Skeletal muscle cell (primary cell): ENCODE measurements at regions not wholly inside any gene's neighbourhood (a gene's known extent, or its start where the extent isn't known, plus 50 kb on each side); places are given as distances from the start of the nearest gene placed in this dataset.
"Not testable (repeated sequence)": the region's sequence is repeated elsewhere in the genome, so short reads cannot be mapped to it uniquely, and the experiment has no call there.

Experiments
- DNase-seq: peaks from one replicate; pipeline ENCODE4 v3.0.0-alpha.2; 2010; ENCODE audit warnings: low read depth
- H3K4me3 ChIP-seq: 2 replicates; pipeline ENCODE4 v1.5.1; 2011; ENCODE audit warnings: low read depth, mild to moderate bottlenecking, control low read depth, low read length, moderate library complexity

DNA sequence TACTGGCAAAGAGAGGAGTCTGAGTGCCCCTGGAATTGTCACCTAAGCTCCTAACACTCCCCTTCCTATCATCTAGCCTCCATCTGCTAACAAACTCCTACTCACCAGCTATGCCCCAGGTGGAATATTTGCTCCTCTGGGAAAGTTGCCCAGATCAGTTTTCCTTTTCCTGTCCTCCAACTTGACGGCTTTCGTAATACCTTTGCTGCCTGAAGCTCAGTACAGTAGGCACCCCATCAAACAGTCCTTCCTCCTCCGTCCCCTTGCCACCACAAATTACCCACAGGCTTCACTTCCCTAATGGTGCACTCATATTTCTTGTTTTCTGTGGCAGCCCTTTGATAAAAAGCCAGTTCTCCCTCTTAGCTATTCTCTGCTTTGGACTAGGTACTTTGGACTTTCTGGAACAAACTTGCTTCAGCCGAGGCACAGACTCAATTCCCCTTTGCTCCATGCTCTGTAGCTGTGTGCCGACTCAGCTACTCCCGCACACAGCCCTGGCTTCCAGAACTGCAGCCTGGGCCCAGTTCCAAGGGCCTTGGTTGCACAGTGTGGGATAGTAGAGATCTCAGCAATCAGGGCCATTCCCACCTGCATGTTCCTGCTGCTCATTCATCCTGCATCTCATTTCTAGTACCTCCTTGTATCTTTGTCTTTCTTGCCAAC is 605.1 kb downstream of the BCOR start:
- DNase-seq: no peak
- H3K4me3 ChIP-seq: no peak overlapping the region

DNA sequence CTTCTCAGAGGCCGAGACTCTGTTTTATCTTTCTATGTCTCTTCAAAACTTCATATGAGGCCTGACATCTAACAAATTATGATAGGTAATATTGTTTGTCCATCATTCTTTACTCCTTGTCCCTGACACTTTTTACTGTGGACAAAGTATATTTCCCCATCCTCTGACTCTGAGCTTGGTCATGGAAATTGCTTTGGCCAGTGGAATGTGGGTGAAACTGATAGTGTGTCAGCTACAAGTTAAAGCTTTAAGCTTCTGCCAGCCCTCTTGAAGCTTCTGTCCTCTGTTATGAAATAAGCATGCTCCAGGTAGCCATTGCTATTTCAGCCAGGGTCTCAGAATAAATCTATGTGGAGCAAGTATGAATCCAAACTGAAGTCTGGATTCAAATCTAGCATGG is 604.6 kb downstream of the BCOR start:
- H3K4me3 ChIP-seq: no peak overlapping the region
- no peak for DNase-seq

DNA sequence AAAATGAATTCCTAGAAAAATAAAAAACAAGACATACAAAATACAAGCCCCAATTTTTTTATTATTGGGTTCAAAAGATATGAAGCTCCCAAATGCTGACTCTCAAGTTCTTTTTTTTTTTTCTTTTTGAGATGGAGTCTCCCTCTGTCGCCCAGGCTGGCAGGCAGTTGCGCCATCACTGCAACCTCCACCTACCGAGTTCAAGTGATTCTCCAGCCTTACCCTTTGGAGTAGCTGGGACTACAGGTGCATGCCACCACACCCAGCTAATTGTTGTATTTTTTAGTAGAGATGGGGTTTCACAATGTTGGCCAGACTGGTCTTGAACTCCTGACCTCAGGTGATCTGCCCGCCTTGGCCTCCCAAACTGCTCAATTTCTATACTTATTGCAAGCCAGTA is 600.6 kb downstream of the BCOR start:
- H3K4me3 ChIP-seq, DNase-seq: not testable (repeated sequence)

DNA sequence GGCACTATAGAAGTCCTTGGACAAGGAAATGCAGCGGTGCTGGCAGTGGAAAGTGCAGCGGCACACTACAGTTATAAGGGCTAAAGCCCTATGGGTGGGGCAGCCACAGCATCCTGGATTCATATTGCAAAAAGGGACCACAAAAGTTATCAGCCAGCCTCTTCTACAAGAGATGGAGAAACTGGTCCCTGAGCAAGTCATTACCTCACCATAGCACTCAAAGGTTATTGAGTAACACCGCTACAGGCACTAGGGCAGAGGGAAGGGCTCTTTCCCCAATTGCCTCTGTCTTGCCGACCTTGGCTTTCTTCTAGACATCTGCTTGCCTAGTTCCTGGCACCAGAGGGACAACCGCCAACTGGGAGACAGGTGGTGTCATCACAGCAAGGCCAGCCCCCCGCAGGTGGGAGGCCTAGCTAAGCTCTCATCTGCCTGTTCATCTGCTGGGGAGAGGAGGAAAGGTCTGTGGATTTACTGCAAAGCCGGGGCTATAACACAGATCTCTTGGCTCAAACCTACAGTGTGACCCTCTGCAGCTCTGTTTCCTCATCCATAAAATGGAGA is 600.0 kb downstream of the BCOR start:
- H3K4me3 ChIP-seq: no peak overlapping the region
- no peak for DNase-seq

DNA sequence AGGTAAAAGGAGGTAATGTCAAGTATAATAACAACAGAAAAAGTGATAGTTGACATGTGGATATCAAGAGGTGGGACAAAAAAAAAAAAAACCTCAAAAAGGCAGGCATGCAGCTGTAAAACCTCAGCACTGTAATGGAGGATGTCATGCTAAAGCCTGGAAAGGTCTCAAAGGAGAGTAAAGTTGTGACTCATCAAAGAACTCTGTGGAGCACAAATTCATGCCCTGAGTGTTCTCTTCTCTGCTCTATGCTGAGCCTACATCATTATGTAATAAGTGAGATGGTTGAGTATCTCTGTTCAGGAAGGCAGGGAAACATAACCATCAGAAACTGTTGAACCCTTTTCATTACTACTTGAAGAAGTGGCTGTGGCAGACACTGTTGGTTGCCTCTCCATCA is 597.8 kb downstream of the BCOR start:
- H3K4me3 ChIP-seq: no peak overlapping the region
- no peak for DNase-seq

DNA sequence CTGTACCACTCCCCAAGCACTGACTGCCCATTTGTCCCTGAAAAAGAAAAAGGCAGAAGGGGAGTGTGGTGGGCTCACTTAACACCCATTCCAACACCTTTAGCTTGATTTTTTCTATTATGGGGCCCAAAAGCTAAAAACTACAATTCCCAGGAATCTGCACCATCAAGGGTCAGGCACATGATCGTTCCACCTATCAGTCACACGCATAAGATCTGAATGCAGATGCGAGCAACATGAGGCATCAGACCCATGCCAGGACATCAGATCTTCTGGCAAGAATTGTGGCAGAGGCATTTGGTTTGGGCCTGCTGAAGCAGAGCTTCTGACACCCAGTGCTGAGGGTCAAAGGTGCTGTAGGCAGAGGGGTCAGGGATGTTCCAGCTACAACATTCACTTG is 595.9 kb downstream of the BCOR start:
- DNase-seq: no peak
- no peak overlapping the region for H3K4me3 ChIP-seq

DNA sequence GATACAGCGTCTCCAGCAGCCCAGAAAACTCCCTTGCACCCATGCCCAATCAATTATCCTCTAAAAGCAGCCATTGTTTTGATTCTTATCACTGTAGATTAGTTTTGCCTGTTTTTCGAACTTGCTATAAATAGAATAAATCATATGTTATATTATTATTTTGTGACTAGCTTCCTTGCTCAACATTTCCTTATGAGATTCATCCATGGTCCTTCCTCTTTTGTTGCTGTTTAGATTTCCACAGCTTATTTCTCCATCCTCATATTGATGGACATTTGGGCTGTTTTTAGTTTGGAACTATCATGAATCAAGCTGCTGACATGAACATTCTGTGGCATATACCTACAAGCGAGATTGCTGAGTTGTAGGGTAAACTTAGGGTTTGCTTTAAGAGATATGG is 595.3 kb downstream of the BCOR start:
- no peak for DNase-seq
- H3K4me3 ChIP-seq: no peak overlapping the region

DNA sequence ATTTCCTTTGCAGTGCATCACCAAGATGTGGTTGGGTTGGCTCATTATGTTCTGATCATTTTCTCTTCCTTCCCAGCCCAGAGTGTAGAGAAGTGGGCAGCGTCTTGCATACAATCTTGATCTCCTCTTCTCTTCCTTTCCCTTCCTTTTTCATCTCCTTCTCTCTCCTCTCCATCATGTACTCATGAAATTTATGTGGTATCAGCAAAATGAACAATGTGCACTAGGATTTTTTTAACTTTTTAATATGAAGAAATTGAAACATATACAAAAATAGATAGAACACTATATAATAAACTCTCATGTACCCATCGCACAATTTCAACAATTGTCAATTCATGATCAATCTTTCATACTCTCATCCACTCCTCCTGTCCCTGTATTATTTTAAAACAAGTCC is 593.5 kb downstream of the BCOR start:
- DNase-seq: no peak
- no peak overlapping the region for H3K4me3 ChIP-seq

DNA sequence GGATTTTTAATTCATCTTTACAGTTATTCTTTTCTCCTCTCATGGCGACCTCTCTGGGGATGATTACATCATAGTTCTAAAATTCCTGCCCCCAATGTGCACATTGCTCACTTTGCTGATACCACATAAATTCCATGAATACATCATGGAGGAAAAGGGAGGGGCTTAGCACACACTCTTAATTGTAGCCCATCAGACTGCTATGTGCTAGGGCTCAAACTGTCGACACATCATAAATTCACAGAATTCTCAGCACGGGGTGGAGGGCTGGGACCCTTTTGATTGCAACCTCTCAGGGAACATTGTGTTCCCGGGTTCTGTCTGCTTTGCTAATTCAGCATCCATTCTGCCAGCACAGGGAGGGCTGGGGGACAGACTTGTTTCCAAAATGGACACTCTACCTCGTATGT is 592.9 kb downstream of the BCOR start:
- no peak for DNase-seq
- no peak overlapping the region for H3K4me3 ChIP-seq

DNA sequence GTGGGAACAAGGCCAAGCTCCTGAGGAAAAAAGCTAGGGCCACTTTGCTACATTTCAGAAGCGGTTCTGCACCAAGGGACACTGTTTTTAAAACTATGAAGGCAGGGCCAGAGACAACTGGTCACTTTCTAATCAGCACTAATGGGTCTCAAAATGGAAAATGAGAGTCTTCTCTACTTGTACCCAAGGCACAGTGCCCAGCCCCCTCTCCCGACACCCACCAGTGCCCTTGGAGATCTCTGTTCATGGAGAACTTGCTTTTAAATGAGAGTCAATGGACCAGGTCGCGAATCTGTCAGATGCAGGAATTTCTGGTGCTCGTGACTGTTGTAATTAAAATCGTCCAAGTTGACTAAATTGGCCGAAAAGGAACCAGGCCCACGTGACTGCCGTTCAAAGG is 591.6 kb downstream of the BCOR start:
- H3K4me3 ChIP-seq: no peak overlapping the region
- no peak for DNase-seq

DNA sequence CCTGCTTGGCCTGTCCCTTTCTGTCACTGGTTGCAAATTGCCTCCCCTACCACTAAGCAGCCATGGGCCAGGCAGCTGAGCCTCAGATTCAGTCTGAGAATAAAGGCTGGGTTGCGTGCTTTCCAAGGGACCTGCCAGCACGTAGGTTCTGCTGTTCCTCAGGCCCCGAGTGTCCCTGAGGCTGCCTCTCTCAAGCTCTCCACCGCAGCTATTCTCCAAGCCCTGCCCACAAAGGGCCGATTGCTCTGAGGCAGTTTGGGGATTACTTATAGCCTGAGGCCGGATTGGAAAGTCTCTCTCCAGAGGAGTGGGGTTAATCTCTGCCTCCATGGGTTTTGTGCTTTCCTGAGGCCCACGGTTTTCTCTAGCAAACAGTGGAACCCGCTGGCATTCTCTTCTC is 590.7 kb downstream of the BCOR start:
- no peak for DNase-seq
- no peak overlapping the region for H3K4me3 ChIP-seq

DNA sequence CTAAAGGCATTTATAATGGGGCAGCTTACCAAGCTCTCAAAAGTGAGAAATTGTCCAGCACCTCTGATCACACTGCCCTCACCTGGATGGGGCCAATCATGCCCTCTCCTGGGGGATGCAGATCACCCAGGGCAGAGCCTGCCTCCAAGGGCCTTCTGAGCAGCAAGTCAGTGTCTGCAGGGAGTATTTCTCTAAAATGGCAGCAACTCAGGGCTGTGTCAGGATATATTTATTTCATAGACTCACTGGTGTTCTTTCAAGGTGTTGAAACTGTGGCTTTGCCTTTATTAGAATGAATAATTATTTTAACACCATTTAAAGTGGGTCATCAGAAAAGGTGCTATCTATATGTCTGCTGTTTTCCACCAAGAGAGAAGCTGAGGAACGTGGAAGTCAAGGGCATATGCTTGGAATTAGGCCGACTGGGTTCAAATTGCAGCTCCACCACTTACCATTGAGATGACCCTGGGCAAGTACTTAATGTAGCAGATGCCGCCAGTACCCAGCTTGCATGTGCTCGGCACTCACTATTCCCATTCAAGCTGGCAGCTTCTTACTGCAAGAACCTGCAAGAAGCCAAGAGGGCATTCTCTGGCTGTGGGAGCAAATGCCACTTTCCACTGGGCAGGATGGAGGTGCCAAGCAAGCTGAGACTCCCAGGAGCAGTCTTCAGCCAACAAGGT is 590.0 kb downstream of the BCOR start:
- no peak for DNase-seq
- H3K4me3 ChIP-seq: no peak overlapping the region

DNA sequence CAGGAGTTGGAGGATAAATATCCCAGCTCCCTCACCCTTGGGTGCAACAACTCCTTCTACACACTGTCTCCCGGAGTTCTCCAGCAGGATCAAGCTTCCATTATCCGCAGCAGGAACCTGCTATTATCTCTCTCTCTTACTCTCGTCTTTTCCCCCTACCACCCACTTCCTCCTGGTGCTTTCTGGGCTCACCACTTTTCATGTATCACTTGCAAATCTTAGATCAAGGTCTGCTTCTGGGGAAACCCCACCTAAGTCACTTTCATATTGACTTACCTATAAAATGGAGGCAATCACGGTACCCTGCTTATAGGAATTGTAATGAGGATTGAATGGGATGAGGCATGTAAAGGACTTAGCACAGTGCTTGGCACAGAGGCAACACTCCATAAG is 589.5 kb downstream of the BCOR start:
- H3K4me3 ChIP-seq: no peak overlapping the region
- DNase-seq: no peak

DNA sequence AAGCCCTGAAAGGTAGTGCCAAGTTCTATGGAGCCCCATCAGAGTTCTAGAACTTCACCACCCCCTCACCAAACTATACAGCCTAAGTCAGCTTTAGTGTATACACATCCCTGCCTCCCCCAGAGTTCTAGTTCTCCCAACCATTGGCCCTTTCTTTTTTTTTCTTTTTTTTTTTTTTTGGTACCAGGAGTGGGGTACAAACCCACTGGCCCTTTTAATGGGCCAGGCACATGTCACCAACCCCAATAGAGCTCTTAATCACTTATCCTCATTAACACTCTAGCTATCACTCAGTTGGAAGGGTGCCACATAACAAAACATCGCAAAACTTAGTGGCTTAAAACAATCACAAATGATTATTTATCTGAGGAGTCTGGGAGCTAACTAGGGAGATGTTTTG is 588.6 kb downstream of the BCOR start:
- no peak for DNase-seq
- H3K4me3 ChIP-seq: no peak overlapping the region

DNA sequence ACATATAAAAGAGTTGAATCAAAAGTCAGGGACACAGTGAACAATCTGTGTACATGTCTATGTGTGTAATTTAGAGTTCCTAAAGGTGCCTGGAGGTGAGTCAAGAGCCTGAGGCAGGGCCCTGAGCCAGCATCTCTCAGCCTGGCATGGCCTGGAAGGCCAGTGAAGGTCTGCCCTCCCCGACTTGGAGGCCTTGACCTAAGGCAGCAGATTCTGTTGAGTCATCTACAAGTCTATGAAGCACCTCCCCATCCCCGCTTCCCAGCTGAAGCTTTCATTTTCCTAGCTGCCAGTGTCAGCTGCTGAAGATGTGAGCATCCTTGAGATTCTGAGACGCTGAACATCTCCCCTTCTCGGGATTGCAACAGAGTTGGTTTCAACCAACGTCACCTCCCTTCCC is 583.9 kb downstream of the BCOR start:
- DNase-seq: no peak
- H3K4me3 ChIP-seq: no peak overlapping the region

DNA sequence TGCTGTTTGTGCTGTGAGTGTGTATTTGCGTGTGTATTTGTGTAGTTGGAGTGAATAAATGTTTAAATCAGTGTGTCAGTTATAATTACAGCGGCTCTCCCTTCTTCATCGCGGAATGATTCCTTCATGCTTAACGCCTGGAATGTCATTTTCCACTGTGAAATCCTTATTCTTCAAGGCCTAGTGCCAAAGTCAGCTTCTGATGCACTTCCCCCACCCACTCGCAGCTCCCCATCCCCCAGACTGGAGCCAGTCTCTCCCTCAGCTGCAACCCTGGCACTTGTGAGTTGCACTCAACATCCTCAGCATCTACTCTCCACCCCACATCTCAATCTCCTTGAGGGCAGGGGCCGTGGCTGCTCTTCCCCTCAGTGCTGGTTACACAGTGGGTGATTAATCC is 583.0 kb downstream of the BCOR start:
- no peak overlapping the region for H3K4me3 ChIP-seq
- no peak for DNase-seq

DNA sequence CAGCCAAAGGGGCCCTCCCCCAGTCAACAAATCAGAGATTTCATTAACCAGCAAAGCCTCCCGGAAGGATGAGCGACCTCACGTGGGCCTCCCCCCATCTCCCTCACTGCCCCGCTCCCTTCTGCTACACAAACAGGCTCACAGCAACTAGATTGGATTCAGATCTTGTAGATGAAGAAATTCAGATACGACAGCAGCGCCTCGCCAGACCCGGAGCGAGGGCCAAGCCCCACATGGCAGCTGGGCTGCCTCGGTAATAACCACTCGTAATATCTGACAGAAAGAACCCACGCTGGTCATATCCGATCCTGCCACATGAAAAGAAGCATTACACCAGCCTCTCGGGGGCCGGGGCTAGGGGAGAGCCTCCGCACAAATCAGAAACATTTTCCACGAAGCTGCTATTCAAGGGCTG is 581.3 kb downstream of the BCOR start:
- no peak for DNase-seq
- no peak overlapping the region for H3K4me3 ChIP-seq

DNA sequence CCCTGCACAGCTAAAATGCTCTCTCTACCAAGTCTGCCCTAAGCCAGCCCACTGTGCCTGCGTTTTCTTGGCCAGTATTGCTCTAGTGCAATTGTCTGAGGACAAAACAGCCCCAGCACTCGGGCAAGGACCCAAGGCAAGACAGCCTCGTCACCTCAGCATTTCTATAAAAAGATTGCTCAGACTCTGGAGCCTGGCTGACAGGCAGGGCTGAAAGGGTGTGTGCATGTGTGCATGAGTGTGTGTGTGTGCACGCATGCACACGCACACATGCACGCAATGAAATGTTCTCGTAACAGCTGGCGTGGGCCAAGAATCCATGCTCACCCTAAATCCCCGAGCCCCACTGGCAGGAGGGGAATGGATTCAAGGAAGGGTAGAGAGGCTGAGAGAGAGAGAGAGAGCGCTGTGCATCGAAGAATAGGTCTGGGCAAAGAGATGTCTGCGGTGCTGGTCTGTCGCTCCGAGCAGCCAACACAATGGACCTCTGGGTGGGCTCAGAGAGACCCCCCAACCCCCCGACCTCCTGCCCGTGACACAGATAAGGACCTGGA is 579.2 kb downstream of the BCOR start:
- DNase-seq: no peak
- H3K4me3 ChIP-seq: no peak overlapping the region

DNA sequence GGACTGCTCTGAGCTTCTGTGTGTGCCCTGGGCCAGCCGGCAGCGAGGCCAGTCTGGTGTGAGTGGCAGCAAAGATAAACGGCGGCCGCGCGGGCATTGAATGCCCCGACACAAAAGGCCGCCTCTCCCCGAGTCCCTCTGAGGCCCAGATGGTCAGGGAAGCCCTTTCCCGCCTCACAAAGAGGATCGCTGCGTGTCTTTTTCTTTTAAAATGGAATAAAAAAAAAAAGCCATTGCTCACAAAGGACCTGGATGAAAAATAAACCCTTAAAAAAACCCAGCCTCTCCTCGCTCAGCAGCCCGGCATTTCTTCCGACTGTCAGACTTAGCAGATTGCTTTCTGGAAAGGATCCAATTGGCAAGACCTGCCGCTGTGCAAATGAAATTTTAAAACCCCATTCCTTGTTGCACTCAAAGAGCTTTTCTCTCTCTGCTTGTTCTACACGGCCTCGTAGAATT is 578.7 kb downstream of the BCOR start:
- no peak overlapping the region for H3K4me3 ChIP-seq
- DNase-seq: no peak

DNA sequence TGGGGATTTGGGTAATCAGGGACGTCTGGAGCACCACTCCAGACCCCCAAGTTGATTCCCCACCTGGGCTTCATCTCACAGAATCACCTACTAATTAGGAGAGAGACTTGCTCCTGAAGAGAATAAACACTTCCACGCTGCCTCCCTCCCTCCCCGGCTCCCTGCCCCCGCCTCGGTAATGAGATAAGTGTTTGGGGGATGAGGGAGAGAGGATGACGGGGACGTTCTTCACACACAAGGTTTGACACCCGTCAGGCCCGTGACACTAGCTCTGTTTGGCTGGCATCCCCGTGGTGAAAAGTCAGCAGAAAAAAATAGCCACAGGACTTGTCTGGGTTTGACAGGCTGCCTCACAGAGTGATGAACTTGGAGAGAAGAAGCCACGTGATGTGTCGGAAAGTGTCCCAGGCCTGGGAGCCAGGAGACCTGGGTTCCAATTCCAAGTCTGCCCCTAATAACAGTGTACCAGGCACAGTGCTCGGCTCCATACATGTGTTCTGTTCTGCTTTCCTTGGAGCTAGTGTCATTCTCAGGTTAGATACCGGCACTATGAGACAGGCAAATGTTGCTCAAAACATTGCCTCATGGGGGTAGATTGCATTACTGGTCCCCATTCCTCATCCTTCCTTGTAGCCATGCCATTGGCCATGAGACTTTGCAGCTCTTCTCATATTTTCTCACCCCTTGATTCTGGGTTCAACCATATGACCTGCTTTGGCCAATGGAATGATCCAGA is 578.0 kb downstream of the BCOR start:
- no peak for DNase-seq
- no peak overlapping the region for H3K4me3 ChIP-seq
